ENCODE measurements at regions not wholly inside any gene's neighbourhood (a gene's known extent, or its start where the extent isn't known, plus 50 kb on each side); places are given as distances from the start of the nearest gene placed in this dataset.
"Not testable (repeated sequence)": the region's sequence is repeated elsewhere in the genome, so short reads cannot be mapped to it uniquely, and the experiment has no call there.

DNA sequence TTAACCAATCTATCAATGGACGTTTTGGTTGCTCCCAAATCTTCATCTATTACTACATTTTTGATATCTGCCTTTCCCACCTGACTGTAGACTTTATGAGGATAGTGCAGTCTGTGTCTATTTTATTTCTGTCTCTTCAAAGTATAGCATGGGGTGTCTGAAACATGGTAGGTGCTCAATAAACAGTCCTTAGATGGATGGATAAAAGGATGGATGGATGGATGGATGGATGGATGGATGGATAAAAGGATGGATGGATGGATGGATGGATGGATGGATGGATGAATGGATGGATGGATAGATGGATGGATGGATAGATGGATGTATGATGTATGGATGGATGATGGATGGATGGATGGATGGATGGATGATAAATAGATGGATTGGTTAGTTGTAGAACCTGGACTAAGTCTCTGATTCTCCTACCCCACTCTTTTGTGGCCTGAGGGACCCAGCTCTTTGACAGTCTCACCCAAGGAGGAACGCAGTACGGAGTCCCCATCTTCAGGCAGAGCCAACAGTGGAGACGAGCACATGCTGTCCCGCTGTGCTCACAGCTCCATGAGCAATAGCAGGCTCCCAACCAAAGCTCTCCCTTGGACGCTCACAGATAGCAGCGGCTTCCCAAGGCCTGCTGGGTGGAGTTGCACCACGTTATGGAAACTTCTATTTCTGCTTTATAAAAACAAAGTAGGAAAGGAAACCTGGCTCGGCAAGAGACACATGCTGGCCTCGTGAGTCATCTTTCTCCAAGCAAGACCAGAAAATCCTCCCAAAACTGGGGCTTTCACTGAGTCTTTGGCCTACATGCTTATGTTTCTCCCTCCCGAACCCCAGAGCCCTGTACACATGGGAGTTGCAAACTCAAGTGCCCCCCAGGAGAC, 448.0 kb downstream of the MIAT start:
- DNase-seq = no peak

DNA sequence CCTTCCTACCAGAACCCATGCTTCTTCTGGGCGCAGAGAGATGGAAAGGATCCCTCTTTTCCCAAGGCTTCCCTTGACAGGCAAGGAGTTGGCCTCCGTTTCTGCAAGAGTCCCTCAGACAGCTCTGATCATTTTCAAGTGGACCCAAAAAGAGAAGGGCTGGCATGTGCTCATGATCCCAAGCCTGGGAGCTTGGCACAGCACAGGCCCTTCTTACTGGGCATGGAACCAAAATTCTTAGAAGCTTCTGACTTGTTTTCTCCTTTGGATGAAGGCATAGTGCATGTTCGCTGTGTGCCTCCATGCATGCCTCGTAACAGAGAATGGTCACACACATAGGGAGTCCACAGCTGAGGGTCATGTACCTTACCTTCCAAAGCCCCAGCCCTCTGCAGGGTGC, 449.6 kb downstream of the MIAT start:
- no peak for DNase-seq

DNA sequence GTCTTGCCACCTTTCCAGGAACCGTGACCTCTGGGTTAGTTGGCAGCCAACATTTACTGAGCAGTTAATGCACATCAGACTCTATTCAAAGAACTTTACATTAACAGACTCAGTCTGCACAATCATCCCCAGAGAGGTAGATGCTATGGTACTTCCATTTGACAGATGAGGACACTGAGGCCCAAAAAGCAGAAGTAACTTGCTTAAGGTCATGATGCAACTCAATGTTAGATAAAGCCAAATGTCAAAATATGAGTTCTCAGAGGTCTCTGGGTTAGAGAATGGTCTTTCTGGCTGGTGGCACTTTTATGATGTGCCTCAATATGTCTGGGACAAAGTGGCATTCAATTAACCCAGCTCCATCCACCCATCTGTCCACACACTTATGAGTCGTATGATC, 450.0 kb downstream of the MIAT start:
- DNase-seq = no peak

DNA sequence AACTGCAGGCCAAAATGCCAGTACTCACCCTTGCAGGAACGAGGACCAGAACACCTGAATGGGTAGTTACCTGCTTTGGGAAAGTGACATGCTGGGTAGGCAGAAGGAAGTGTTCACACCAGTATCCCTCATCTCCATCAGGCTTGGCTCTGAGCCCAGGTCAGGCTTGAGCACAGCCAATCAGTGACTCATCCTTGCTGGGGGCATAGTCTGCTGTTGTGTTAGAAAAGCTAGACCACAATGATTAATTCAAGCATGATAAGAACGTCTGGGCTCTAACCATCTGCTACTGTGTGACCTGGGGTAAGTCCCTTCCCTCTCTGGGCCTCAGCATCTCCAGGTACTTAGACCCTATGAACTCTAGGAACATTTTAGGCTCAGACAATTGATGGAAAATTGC, 450.4 kb downstream of the MIAT start:
- DNase-seq = no peak

DNA sequence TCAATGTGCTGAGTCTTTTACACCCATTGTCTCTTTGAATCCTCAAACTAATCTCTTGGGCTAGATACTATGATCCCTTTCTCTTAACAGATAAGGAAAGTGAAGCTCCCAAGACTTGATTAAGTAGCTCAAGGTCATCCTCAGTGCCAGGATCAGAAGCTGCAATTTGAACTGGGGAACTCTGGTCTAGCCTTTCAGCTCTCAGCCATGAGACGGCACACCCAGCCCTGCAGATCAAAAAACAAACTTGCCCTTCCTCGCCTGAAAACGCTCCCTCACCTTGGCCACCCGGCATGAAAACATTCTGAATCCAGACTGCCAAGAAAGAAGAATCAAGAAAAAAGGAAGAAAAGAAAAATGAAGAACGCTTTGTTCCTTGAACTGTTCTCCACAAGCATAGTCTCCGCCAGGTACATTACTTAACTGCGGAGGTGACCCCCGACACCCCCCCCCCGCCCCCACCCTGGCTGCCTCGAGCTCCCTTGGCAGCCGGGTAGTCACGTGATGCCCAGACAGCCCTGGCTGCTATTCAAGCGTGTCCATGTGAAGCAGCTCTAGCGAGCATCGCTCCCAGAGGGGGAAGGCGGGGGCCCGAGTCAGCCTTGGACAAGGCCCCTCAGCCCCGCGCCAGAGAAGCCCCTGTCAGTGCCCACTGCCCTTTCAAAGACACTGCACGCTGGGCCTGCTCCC, 451.2 kb downstream of the MIAT start:
- DNase-seq = no peak

DNA sequence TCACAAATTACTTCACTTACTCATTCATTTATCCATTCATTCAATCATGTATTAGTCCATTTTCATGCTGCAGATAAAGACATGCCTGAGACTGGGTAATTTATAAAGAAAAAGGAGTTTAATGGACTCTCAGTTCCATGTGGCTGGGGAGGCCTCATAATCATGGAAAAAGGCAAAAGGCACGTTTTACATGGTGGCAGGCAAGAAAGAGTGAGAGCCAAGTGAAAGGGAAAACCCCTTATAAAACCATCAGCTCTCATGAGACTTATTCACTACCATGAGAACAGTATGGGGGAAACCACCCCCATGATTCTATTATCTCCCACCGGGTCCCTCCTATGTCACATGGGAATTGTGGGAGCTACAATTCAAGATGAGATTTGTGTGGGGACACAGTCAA, 452.0 kb downstream of the MIAT start:
- DNase-seq = not testable (repeated sequence)

DNA sequence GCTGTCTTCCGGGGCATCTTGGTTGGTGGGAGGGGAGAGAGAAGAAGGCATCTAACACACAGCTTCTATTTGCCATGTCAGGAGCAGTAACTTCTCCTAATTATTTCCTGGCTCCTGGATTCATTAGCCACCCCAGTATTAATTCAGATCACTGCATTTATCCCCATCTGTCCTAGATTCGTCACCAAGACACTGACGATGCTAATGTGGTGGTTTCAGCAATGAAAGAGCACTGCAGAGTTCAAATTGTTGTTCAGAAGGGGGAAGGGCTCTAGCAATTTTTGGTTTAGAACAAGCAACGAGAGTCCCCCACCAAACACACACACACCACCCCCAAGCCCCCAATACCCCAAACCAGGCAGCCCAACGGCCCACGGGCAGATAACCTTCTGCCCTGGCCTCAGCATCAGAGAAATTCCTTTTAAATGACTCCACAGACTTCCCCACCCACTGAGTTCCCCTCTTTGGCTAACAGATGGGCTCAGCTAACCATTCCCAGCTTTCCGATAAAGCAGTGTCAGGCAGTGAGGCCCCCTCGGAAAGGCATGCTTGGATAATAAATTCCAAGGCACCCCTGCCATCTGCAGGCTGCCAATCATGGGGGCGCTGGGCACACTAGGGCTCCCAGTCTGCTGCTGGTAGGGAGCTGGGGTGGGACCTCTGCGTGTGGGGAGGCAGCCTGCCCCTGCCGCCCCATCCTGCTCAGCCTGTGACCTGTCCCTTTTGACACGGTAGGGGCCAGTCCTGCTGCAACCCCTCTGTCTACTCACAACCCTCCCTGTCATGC, 453.5 kb downstream of the MIAT start:
- no peak for DNase-seq

DNA sequence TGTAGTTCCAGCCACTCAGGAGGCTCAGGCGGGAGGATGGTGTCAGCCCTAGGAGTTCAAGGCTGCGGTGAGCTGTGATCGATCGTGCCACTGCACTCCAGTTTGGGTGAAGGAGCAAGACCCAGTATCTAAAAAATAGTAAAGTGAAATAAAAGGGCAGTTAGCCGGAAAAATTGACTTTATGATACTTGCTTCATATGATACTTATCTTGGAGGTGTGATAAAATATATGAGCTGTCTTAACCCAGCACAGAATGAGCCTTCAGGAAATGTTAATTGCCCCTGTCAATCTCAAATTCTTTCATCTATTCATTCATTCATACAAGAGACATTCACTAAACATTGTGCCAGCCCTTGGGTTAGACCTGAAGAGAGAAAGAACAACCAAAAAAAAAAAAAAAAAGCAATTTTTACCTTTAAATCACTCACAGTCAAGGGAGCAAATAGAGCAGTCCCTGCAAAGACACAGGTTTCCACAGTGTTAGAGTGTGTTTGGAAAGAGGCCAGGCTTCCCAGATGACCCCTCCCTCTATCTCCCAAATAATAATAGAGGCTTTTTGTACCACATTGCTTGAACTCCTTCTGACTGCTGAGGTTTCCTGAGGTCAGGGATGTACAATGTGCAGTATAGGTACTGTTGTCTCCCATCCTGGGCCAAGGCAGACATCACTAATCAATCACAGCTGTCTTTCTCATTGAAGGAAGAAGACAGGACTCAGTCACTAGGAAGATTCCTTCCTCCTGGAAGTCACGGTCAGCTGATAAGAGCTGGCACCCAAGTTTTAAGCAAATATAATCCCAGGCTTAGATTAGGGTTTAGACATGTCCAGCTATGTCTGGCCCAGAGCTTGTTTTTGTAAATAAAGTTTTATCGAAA, 454.6 kb downstream of the MIAT start:
- no peak for DNase-seq

DNA sequence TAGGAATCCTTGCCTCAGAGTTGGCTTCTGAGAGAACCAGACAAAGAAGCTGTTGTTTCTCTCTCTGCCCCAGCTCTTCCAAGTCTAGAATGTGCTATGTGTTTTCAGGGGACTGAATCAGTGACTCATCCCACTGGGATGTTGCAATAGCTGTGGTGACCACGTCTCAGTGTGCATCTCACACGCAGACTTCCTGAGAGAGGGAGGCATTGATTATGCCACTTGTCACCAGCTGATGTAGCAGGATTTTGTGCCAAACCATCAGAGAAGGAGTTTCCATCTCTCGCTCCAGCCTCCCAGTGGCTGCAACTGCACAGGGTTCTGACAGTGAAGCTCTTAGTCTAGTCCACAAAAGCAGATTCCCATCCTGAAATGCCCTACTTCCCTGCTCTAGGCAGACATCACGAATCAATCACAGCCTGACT, 455.8 kb downstream of the MIAT start:
- DNase-seq = no peak

DNA sequence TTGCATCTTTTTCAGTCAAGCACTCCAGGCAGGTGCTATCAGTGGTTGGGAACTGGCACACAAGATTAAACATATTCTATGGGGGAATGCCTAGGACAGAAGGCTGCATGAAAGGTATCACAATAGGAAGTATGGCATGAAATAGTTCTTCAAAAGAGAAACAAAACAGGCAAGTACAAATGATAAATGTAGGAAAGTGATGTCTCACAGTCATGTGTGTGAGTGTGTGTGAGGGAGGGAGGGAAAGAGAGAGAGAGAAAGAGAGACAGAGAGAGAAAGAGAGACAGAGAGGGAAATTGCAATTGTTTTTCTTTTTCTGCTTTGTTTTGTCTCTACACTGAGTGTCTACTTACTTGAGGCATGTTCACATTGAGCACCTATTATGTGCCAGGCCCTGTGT, 456.3 kb downstream of the MIAT start:
- no peak for DNase-seq

DNA sequence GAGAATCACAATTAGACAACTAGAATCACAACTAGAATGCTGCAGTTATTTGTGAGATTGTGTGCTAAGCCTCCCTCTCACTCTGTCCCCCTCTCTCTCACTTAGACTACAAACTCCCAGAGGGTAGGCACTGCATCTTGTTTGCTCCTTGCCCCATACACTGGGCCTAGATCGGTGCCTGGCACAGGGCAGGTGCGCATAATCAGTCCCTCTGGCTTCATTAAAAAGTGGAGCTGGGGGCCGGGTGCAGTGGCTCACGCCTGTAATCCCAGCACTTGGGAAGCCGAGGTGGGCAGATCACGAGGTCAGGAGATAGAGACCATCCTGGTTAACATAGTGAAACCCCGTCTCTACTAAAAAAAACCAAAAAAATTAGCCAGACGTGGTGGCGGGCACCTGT, 456.8 kb downstream of the MIAT start:
- DNase-seq = no peak

DNA sequence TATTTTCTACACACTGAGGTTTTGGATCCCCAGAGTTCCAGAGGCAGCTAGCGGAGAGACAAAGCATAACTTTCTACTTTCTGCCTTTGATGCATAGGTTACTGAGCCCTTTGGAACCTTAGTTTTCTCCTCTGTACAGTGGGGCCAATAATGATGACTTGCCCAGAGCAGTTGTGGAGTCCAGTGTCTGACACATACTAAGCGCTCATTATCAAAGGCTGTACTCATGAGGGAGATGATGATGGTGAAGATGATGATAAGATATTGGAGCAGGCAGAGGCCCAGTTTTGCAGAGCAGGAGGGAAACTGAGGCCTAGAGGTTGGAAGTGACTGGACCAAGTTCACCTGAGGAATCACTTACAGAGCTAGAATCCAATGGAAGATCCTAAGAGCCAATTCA, 458.0 kb downstream of the MIAT start:
- no peak for DNase-seq

DNA sequence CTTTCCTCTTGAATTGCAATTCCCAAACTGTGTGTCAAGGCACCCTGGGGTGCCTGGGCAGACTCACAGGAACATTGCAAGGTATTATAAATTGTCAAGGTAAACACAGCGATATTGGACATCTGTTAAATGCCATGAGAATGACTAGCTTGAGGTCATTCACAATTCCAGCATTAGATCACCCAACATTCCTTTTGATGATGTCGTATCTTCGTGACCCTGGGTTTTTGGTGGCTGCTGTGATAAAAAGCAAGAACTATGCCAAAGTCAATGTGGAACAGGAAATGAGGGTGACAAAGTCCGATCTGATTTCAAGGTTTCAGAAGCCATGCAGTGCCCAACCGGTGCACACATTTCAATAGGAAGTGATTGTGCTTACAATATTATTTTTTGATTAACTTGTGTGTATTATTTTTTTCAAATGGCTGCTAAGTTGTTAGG, 458.4 kb downstream of the MIAT start:
- DNase-seq = no peak

DNA sequence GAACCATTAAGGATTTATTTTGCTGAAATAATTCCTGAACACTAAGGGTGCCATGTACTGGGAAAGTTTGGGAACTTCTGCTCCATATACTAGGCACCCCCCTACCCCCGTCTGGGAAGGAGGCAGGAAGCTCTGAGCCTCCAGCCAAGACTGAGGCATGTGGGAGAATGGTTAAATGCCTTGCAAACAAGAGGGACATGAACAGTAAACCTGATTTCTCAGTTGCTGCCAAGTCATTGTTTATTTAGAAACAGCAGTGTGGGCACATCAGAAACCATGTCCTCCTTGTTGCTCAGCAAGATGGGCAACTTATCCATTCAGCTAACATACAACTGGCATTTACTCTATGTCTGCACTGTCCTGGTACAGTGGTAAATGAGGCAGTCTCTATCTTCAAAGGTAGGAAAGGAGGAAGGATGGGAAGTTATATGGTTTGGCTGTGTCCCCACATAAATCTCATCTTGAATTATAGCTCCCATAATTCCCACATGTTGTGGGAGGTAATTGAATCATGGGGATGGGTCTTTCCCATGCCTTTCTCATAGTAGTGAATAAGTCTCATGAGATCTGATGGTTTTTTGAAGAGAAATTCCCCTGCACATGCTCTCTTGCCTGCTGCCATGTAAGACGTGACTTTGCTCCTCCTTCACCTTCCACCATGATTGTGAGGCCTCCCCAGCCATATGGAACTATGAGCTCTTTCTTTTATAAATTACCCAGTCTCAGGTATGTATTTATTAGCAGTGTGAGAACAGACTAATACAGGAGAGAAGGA, 459.1 kb downstream of the MIAT start:
- no peak for DNase-seq

DNA sequence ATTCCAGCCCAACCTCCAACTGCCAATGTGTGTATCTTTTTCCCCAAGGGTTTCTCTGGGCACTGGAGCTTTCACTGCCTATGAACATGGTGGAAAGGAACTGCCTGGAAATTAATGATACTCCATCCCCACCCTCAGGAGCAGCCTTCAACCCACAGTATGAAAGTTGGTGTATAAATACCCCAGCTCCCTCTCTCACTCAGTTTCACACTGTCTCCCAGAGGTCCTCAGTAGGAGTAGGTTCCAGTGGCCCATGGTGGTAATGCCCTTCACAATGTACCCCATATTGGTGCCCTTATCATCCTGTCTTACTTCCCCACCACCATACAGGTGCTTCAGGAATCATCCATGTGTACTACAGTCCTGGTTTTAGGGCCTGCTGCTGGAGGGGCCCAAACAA, 462.6 kb downstream of the MIAT start:
- no peak for DNase-seq

DNA sequence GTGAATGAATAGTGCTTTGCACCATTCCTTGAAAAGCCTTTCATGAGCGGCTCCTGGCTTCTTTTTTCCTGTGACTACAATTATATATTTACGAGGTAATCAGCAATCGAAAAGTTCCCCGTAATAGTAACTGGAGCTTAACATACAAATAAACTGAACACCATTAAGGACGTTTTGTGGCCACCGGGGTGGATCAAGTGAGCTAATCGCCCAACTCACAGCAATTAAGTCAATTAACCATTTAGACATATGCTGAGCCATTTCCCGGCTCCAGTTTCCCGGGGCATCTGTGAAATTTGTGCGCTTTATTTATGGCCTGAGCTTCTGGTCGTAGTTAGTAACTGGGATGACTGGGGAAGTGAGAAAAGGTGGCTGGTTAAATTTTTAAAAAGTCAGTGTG, 465.2 kb downstream of the MIAT start:
- DNase-seq = no peak

DNA sequence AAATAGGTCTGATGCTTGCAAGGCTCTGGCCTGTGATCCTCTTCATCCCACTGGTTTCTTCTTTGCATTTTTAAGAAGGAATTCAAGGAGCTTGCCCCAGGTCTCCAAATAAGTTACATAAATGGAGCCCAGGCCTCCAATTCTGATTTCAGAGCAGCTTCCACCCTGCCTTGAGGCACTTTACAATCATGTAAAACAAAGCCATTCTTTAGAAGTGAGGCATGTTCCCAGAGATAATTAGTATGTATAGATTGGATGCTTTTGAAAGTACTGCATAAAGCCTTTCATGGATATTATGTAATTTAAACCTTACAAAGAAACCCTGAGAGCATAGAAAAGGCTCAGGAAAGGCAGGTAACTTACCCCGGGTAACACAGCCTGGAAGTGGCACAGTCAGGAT, 466.5 kb downstream of the MIAT start:
- no peak for DNase-seq

DNA sequence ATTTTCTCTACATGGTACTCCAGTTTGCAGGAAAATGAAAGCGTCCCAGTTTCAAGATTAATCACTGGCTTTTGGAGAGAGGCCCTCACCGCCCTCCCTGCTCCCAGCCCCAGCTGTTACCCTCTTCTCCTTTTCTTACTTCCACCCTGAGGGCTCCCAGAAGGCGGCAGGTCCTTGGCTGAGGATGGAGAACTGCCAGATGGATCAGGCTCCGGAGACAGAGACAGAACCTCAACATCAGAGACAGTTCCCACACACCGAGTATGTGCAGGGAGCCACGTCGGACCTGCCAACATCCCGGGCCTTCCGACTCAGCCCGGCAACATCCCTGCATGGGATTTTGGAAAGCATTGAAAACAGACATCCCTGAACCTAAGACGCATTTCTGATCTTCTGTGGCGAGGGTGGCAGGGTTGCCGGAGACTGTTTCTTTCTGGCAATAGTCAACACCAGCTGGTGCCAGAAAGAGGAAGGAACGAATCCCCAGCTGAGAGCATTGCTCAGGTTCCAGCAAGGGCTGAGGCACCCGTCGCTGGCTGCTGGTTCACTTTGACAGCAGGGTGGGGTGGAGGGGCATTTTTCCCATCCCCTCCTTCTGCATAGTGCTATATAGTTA, 467.1 kb downstream of the MIAT start:
- DNase-seq = no peak

DNA sequence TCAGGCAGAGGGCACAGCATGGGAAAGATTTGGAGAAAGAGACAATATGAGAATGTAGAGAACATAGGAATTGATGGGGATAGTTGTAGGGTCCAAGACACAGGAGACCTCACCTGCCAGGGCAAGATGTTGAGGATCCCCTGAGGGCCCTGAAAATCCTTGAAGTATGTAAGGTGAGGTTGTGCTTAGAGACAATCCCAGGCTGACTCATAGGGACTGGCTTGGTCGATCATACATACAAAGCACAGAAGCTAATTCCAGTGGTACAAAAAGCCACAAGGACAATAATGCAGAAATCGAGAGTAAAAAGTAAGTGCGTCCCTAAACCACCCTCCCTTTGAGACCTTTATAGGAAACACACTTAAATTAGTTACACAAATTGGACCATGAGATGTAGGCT, 468.2 kb downstream of the MIAT start:
- no peak for DNase-seq

DNA sequence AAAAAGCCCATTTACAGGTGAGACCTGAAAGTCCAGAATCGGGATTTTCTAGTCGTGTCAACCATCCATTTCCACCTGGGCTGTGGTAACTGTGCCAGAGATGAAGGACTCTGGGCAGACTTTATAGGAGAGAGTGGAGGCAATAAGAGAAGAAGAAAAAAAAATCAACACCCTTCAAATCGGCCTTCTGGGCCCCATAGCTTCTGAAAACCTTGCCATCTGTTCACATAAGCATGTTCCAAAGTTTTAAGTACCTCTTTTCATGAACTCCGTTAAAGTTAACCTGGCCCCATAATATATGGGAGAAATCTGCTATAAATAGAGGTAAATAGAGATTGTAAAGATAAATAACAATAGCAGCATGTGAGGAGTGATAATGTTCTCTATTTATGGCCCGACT, 470.5 kb downstream of the MIAT start:
- DNase-seq = no peak

DNA sequence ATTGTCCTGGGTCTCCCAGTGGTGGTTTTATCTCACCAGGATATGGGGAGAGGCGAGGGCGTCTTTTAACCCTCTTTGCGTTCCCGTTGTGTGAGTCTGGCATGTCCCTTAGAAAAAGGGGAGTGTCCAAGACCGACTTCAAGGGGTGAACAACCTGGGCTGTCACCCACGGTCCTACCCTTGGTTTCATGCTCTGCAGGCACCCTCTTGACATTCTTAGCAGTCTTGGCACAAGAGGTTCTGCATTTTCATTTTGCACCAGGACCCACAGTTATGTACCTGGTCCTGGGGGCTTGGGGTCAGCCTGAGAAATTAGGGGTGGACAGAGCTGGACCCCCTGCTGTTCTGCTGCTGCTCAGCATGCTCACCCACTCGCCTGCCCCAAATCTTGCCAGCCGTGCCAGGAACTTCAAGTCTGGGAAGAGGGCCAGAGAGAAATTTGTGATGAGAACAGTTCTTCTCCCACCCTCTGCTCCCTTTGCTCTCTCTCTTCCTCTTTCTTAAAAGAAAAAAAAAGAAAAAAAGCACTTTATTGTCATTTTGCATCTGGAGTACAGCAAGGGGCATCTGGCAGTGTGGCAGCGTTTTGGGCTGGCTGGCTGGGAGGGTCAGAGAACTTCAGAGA, 471.2 kb downstream of the MIAT start:
- no peak for DNase-seq
